ENCODE measurements at regions not wholly inside any gene's neighbourhood (a gene's known extent, or its start where the extent isn't known, plus 50 kb on each side); places are given as distances from the start of the nearest gene placed in this dataset.

DNA sequence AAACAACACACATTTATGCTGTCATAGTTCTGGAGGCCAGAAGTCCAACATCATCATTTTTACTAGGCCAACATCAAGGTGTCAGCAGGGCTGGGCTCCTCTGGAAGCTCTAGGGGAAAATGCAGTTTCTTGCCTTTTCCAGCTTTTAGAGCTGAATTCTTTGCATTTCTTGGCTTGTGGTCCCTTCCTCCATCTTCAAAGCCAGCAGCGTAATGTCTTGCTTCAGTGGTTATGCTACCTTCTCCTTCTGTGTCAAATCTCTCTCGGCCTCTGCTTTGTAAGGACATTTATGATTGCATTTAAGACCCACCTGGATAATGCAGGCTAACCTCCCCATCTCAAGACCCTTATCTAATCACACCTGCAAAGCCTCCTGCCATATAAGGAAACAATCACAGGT is 66.5 kb upstream of the ANKRD1 start:
- no peaks in the 10 kb centered on the region for H3K4me1 ChIP-seq (ENCODE audit: control insufficient read depth in 2 of 3, insufficient read depth in 2 of 3, low read depth in 1 of 3, low read length in 3 of 3)
- no peaks in the 10 kb centered on the region for H3K36me3 ChIP-seq (ENCODE audit: control insufficient read depth in 2 of 3, insufficient read depth in 3 of 3, low read length in 3 of 3)
- no peak overlapping the region for H3K27ac ChIP-seq (ENCODE audit: low read depth in 2 of 2, low read length in 2 of 2)
- no peaks in the 10 kb centered on the region for H3K27me3 ChIP-seq (ENCODE audit: control insufficient read depth, insufficient read depth, low read length)
- TF ChIP-seq, protein P1, sequence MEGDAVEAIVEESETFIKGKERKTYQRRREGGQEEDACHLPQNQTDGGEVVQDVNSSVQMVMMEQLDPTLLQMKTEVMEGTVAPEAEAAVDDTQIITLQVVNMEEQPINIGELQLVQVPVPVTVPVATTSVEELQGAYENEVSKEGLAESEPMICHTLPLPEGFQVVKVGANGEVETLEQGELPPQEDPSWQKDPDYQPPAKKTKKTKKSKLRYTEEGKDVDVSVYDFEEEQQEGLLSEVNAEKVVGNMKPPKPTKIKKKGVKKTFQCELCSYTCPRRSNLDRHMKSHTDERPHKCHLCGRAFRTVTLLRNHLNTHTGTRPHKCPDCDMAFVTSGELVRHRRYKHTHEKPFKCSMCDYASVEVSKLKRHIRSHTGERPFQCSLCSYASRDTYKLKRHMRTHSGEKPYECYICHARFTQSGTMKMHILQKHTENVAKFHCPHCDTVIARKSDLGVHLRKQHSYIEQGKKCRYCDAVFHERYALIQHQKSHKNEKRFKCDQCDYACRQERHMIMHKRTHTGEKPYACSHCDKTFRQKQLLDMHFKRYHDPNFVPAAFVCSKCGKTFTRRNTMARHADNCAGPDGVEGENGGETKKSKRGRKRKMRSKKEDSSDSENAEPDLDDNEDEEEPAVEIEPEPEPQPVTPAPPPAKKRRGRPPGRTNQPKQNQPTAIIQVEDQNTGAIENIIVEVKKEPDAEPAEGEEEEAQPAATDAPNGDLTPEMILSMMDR (IDR thresholded peaks at IDR 0.05; ENCODE audit: borderline replicate concordance, extremely low read depth, insufficient read depth): no peak
- H3K9me3 ChIP-seq (ENCODE audit: control insufficient read depth in 2 of 3, insufficient read depth in 1 of 3, low read length in 3 of 3): no peaks in the 10 kb centered on the region
- H3K9ac ChIP-seq (ENCODE audit: low read length in 3 of 3): no peak overlapping the region
- H3K4me3 ChIP-seq (ENCODE audit: low read length in 3 of 3): no peak overlapping the region
- intact Hi-C loops (cut with DNase I): no loop called here
- FAIRE-seq (no peak), DNase-seq (no peak)

DNA sequence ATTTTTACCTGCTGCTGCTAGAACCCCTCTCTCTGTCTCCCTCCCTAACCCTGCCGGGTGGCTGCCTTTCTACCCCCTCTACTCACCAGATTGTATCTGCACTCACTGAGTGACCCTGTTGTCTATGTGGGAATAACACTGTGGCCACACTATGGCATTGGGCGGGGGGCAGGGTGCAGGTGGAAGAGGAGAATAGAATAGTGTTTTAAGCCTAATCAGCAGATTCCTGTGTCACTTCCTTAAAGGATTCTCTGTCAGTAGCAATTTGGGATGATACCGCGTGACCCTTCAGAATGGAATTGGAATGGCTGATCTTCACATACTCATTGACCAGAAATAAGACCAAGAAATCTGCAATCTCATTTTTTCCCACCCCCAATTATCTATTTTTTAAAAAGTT is 67.1 kb upstream of the ANKRD1 start:
- TF ChIP-seq, protein P1 (IDR thresholded peaks at IDR 0.05; ENCODE audit: borderline replicate concordance, extremely low read depth, insufficient read depth): no peak

DNA sequence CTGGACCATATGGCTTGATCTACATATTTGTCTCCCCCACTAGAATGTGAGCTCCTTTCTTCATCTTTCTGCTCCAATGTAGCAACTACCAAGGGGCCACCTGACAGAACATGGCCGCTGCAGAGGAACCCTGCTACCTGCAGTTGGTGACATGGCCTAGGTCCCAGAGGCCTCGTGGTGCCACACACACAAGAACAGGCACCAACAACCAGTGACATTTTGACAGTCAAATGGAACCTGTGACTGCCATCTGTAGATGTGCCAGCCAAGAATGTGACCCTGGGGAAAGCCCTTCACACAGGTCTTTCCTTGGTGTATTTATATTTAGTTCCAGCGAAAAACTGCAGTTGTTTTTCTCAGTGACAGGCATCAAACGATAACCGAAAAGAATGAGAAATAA is 67.9 kb upstream of the ANKRD1 start:
- Histone ChIP-seq H3K9me3 (ENCODE audit: control insufficient read depth in 2 of 3, insufficient read depth in 1 of 3, low read length in 3 of 3) (no peaks in the 10 kb centered on the region), H3K4me3 (ENCODE audit: low read length in 3 of 3) (no peak overlapping the region), H3K4me1 (ENCODE audit: control insufficient read depth in 2 of 3, insufficient read depth in 2 of 3, low read depth in 1 of 3, low read length in 3 of 3) (no peaks in the 10 kb centered on the region), H3K27me3 (ENCODE audit: control insufficient read depth, insufficient read depth, low read length) (no peaks in the 10 kb centered on the region), H3K27ac (ENCODE audit: low read depth in 2 of 2, low read length in 2 of 2) (no peak overlapping the region), H3K36me3 (ENCODE audit: control insufficient read depth in 2 of 3, insufficient read depth in 3 of 3, low read length in 3 of 3) (no peaks in the 10 kb centered on the region), H3K9ac (ENCODE audit: low read length in 3 of 3) (no peak overlapping the region)
- FAIRE-seq: no peak
- TF ChIP-seq, protein P1 (IDR thresholded peaks at IDR 0.05; ENCODE audit: borderline replicate concordance, extremely low read depth, insufficient read depth): no peak
- intact Hi-C loops (cut with DNase I): no loop called here
- no peak for DNase-seq

More for the DNA sequence above, 67.1 kb upstream of the ANKRD1 start:
- FAIRE-seq (no peak), DNase-seq (no peak)
- intact Hi-C loops (cut with DNase I): no loop called here
- H3K27ac ChIP-seq (ENCODE audit: low read depth in 2 of 2, low read length in 2 of 2): no peak overlapping the region
- no peaks in the 10 kb centered on the region for H3K27me3 ChIP-seq (ENCODE audit: control insufficient read depth, insufficient read depth, low read length)
- no peaks in the 10 kb centered on the region for H3K36me3 ChIP-seq (ENCODE audit: control insufficient read depth in 2 of 3, insufficient read depth in 3 of 3, low read length in 3 of 3)
- H3K4me3 ChIP-seq (ENCODE audit: low read length in 3 of 3): no peak overlapping the region
- no peak overlapping the region for H3K9ac ChIP-seq (ENCODE audit: low read length in 3 of 3)
- no peaks in the 10 kb centered on the region for H3K4me1 ChIP-seq (ENCODE audit: control insufficient read depth in 2 of 3, insufficient read depth in 2 of 3, low read depth in 1 of 3, low read length in 3 of 3)
- no peaks in the 10 kb centered on the region for H3K9me3 ChIP-seq (ENCODE audit: control insufficient read depth in 2 of 3, insufficient read depth in 1 of 3, low read length in 3 of 3)

DNA sequence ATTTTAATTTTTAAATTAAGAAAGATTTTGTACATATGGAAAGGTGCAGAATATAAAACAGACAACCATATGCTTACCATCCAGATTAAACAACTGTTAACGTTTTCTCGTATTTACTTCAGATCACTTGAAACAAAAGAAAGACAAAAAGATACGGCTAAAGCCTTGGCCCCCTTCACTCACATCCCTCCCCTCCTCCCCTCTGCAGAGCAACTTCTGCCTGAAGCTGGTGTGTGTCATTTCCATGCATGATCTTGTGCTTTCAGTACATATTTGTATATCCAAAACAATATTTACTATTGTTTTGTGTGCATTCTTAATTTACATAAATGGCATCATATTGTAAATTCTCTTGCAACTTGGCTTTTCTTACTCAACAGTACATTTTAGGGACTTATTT is 68.5 kb upstream of the ANKRD1 start:
- TF ChIP-seq, protein P1 (IDR thresholded peaks at IDR 0.05; ENCODE audit: borderline replicate concordance, extremely low read depth, insufficient read depth): no peak
- no peaks in the 10 kb centered on the region for H3K36me3 ChIP-seq (ENCODE audit: control insufficient read depth in 2 of 3, insufficient read depth in 3 of 3, low read length in 3 of 3)

More for the DNA sequence above, 68.5 kb upstream of the ANKRD1 start:
- H3K9ac ChIP-seq (ENCODE audit: low read length in 3 of 3): no peak overlapping the region
- no peak for FAIRE-seq
- no peak for DNase-seq
- H3K4me1 ChIP-seq (ENCODE audit: control insufficient read depth in 2 of 3, insufficient read depth in 2 of 3, low read depth in 1 of 3, low read length in 3 of 3): no peaks in the 10 kb centered on the region
- intact Hi-C loops (cut with DNase I): no loop called here
- H3K27me3 ChIP-seq (ENCODE audit: control insufficient read depth, insufficient read depth, low read length): no peaks in the 10 kb centered on the region
- no peak overlapping the region for H3K27ac ChIP-seq (ENCODE audit: low read depth in 2 of 2, low read length in 2 of 2)
- no peaks in the 10 kb centered on the region for H3K9me3 ChIP-seq (ENCODE audit: control insufficient read depth in 2 of 3, insufficient read depth in 1 of 3, low read length in 3 of 3)
- H3K4me3 ChIP-seq (ENCODE audit: low read length in 3 of 3): no peak overlapping the region

Data from kidney (tissue), 13 donors.